B cell (primary cell): ENCODE measurements at regions not wholly inside any gene's neighbourhood (a gene's known extent, or its start where the extent isn't known, plus 50 kb on each side); places are given as distances from the start of the nearest gene placed in this dataset.

Source experiments
- ATAC-seq: fragments of 200-7000 bp; cut with Tn5 transposase; one replicate; pipeline ENCODE4 v1.10.0; 2021; ENCODE audit warnings: low read depth, mild to moderate bottlenecking, moderate number of reproducible peaks, moderate library complexity
- CTCF ChIA-PET: fragments of 350-600 bp; sonication (Branson Sonifier 250); formaldehyde crosslinking; loops from one replicate; lab custom pipeline; 2021; ENCODE audit warnings: antibody characterized with exemption, inconsistent platforms; lab: Charles Lee
- POLR2A ChIA-PET: fragments of 350-600 bp; sonication (Branson Sonifier 250); formaldehyde crosslinking; loops from one replicate; lab custom pipeline; 2021; ENCODE audit warnings: antibody characterized with exemption; lab: Charles Lee
- DNase-seq: peaks from one replicate; pipeline ENCODE4 v3.0.0; 2013
- H2AFZ ChIP-seq: 2 replicates; pipeline ENCODE4 v1.6.1; 2012; ENCODE audit warnings: mild to moderate bottlenecking, low read depth, low read length; ENCODE audit not compliant: insufficient read depth, poor library complexity, severe bottlenecking
- H3K27ac ChIP-seq, 2 donors: 1 replicate in 1 of 2; 2 replicates in 1 of 2; pipeline ENCODE4 v1.5.1; 2012 to 2013; ENCODE audit warnings: low read length in 2 of 2, mild to moderate bottlenecking in 2 of 2, moderate library complexity in 1 of 2
- H3K27me3 ChIP-seq, 4 experiments: fragments of 200-600 bp in 1 of 4; sonication (generic) in 1 of 4; replicated peaks in 1 of 4; 1 replicate in 2 of 4; 2 replicates in 2 of 4; pipeline versions ENCODE4 v1.6.1 to v1.7.0; 2013 to 2016; ENCODE audit warnings: low read length in 3 of 4, mild to moderate bottlenecking in 2 of 4, mixed read lengths in 1 of 4, moderate library complexity in 1 of 4; ENCODE audit not compliant: insufficient read depth in 4 of 4, control insufficient read depth in 3 of 4; ENCODE audit errors: control extremely low read depth in 1 of 4
- H3K36me3 ChIP-seq, 2 experiments: replicated peaks in 1 of 2; 1 replicate in 1 of 2; 2 replicates in 1 of 2; pipeline versions ENCODE4 v1.6.1 to v1.7.1; 2013; ENCODE audit warnings: low read length in 1 of 2; ENCODE audit not compliant: insufficient read depth in 2 of 2, control insufficient read depth in 1 of 2; ENCODE audit errors: control extremely low read depth in 1 of 2, extremely low read depth in 1 of 2
- H3K4me1 ChIP-seq, 2 donors: fragments of 200-600 bp in 1 of 2; sonication (generic) in 1 of 2; 1 replicate in 1 of 2; 2 replicates in 1 of 2; pipeline versions ENCODE4 v1.5.1 to v1.6.1; 2013 to 2017; ENCODE audit warnings: low read length in 2 of 2; ENCODE audit not compliant: control insufficient read depth in 2 of 2, insufficient read depth in 2 of 2
- H3K4me2 ChIP-seq: replicated peaks from 2 replicates; pipeline ENCODE3; 2012; ENCODE audit warnings: mild to moderate bottlenecking, low read depth, low read length; ENCODE audit not compliant: poor library complexity, severe bottlenecking
- H3K4me3 ChIP-seq, 5 experiments: fragments of 200-600 bp in 1 of 5; sonication (generic) in 1 of 5; 1 replicate in 3 of 5; 2 replicates in 2 of 5; pipeline versions ENCODE4 v1.5.1 to v1.7.0; 2011 to 2016; ENCODE audit warnings: low read length in 4 of 5, mild to moderate bottlenecking in 4 of 5, low read depth in 2 of 5, control low read depth in 1 of 5, moderate library complexity in 1 of 5; ENCODE audit not compliant: insufficient read depth in 1 of 5; ENCODE audit errors: control extremely low read depth in 1 of 5, extremely low read depth in 1 of 5
- H3K79me2 ChIP-seq: fragments of 200-600 bp; sonication (generic); one replicate; pipeline ENCODE4 v1.6.0; 2016; ENCODE audit warnings: low read length; ENCODE audit not compliant: control insufficient read depth, insufficient read depth
- H3K9ac ChIP-seq: fragments of 200-600 bp; sonication (generic); 2 replicates; pipeline ENCODE4 v1.6.1; 2017; ENCODE audit warnings: mild to moderate bottlenecking, low read length, moderate library complexity
- H3K9me3 ChIP-seq, 3 donors: one replicate each; pipeline versions ENCODE4 v1.6.1 to v1.7.1; 2013; ENCODE audit warnings: low read length in 2 of 3; ENCODE audit not compliant: control insufficient read depth in 2 of 3, insufficient read depth in 1 of 3; ENCODE audit errors: control extremely low read depth in 1 of 3
- H4K20me1 ChIP-seq: 2 replicates; pipeline ENCODE4 v1.6.0; 2012; ENCODE audit warnings: mild to moderate bottlenecking, low read length; ENCODE audit not compliant: insufficient read depth, control insufficient read depth, poor library complexity, severe bottlenecking
- H3K27ac Mint-ChIP-seq: one replicate; pipeline ENCODE4 v1.8.0; 2021; ENCODE audit warnings: mixed read lengths
- H3K27me3 Mint-ChIP-seq: one replicate; pipeline ENCODE4 v1.8.0; 2021; ENCODE audit warnings: mixed read lengths
- H3K4me1 Mint-ChIP-seq: one replicate; pipeline ENCODE4 v1.8.0; 2021; ENCODE audit warnings: mixed read lengths
- H3K4me3 Mint-ChIP-seq: one replicate; pipeline ENCODE4 v1.8.0; 2021; ENCODE audit warnings: mixed read lengths
- H3K9me3 Mint-ChIP-seq: one replicate; pipeline ENCODE4 v1.8.0; 2022; ENCODE audit warnings: mixed read lengths; ENCODE audit not compliant: insufficient read depth
- EZH2 ChIP-seq: IDR thresholded peaks from 2 replicates; pipeline ENCODE4 v1.6.1; 2012; ENCODE audit warnings: borderline replicate concordance, low read depth, mild to moderate bottlenecking, moderate library complexity, low read length; ENCODE audit not compliant: insufficient read depth, poor library complexity, severe bottlenecking
- WGBS: methylation state at CpG from one replicate; pipeline ENCODE4 v1.1.5; 2013; ENCODE audit warnings: missing lambda C conversion rate; ENCODE audit not compliant: insufficient coverage; 5-methylcytosine and 5-hydroxymethylcytosine counted together
- intact Hi-C: fragments of 100-400 bp; cut with micrococcal nuclease; formaldehyde crosslinking; loops from one replicate; pipeline ENCODE4 v1.10.0; 2022
- TF ChIP-seq, protein P1 (sequence below): fragments of 200-600 bp; IDR thresholded peaks from one replicate; pipeline ENCODE4 v1.8.0; 2022; ENCODE audit warnings: antibody characterized with exemption, mild to moderate bottlenecking

GRCh38 chr9:16343249-16344237, 526.9 kb downstream of the BNC2 start:
- ChIA-PET POLR2A (no interaction called here), CTCF (interaction anchor here (0.7 kb wide), 1 partner anchor 512 kb away, joined by 3 read pairs; no protein-coding TSS in a partner anchor)
- Mint-ChIP-seq H3K4me1 (no peaks in the 10 kb centered on the region), H3K27me3 (no peaks in the 10 kb centered on the region), H3K27ac (no peak overlapping the region), H3K9me3 (peaks cover 3% of the 10 kb centered on the region), H3K4me3 (no peak overlapping the region)
- Histone ChIP-seq H3K9ac (no peak overlapping the region), H3K27ac (no peak overlapping the region), H3K79me2 (no peaks in the 10 kb centered on the region), H3K4me2 (no peak overlapping the region), H3K4me1 (no peaks in the 10 kb centered on the region), H3K27me3 (no peaks in the 10 kb centered on the region), H3K9me3 (peaks cover 0 to 4% (median 0%) of the 10 kb centered on the region in 3 donors), H3K4me3 (no peak overlapping the region), H3K36me3 (no peaks in the 10 kb centered on the region), H4K20me1 (no peaks in the 10 kb centered on the region), H2AFZ (no peak overlapping the region)
- ATAC-seq (no peak), DNase-seq (no peak)
- WGBS: 88% methylated on average over 4 of the region's 12 CpGs
- intact Hi-C loops: no loop called here
- TF ChIP-seq, protein P1, sequence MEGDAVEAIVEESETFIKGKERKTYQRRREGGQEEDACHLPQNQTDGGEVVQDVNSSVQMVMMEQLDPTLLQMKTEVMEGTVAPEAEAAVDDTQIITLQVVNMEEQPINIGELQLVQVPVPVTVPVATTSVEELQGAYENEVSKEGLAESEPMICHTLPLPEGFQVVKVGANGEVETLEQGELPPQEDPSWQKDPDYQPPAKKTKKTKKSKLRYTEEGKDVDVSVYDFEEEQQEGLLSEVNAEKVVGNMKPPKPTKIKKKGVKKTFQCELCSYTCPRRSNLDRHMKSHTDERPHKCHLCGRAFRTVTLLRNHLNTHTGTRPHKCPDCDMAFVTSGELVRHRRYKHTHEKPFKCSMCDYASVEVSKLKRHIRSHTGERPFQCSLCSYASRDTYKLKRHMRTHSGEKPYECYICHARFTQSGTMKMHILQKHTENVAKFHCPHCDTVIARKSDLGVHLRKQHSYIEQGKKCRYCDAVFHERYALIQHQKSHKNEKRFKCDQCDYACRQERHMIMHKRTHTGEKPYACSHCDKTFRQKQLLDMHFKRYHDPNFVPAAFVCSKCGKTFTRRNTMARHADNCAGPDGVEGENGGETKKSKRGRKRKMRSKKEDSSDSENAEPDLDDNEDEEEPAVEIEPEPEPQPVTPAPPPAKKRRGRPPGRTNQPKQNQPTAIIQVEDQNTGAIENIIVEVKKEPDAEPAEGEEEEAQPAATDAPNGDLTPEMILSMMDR: no peak
- TF ChIP-seq EZH2: no peak

DNA sequence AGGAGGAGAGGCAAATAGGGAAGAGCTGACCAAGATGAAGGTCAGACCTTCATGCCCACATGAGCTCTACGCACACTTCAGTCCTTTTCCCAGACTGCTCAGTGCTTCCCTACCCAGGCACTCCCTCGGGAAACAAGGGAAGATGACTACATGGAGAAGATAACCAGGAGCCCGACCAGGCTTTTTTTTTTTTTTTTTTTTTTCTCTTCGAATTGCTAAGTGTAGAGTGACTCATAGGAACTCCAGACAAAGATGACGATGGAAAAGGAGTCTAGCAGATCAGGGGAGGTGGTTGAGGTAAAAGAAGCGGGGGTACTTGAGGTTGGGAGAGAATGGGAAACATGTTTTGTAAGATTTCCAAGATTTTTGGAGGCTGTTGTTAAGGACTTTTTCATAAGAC, 526.1 kb downstream of the BNC2 start:
- ChIA-PET CTCF (interaction anchor here (0.7 kb wide), 1 partner anchor 513 kb away, joined by 3 read pairs; no protein-coding TSS in a partner anchor), POLR2A (no interaction called here)
- TF ChIP-seq EZH2: no peak
- TF ChIP-seq, protein P1: no peak
- Histone ChIP-seq H3K4me1 (no peaks in the 10 kb centered on the region), H3K4me2 (no peak overlapping the region), H3K9ac (no peak overlapping the region), H4K20me1 (no peaks in the 10 kb centered on the region), H2AFZ (no peak overlapping the region), H3K27me3 (no peaks in the 10 kb centered on the region), H3K79me2 (no peaks in the 10 kb centered on the region), H3K36me3 (no peaks in the 10 kb centered on the region), H3K27ac (no peak overlapping the region), H3K4me3 (no peak overlapping the region), H3K9me3 (peaks cover 0 to 3% (median 0%) of the 10 kb centered on the region in 3 donors)
- no peak for DNase-seq
- H3K4me3 Mint-ChIP-seq: no peak overlapping the region
- intact Hi-C loops: no loop called here
- H3K9me3 Mint-ChIP-seq: peaks cover 3% of the 10 kb centered on the region
- no peaks in the 10 kb centered on the region for H3K4me1 Mint-ChIP-seq
- no peaks in the 10 kb centered on the region for H3K27me3 Mint-ChIP-seq
- WGBS: 92% methylated on average over 3 of the region's 6 CpGs
- no peak for ATAC-seq
- no peak overlapping the region for H3K27ac Mint-ChIP-seq
